Parathyroid adenoma (tissue), 2 donors: ENCODE measurements at regions not wholly inside any gene's neighbourhood (a gene's known extent, or its start where the extent isn't known, plus 50 kb on each side); places are given as distances from the start of the nearest gene placed in this dataset.

Source experiments
- H2AFZ ChIP-seq: fragments of 300-600 bp; sonication (generic); one replicate; pipeline ENCODE4 v1.7.0; 2017; ENCODE audit warnings: antibody characterized with exemption, mild to moderate bottlenecking
- H3K27ac ChIP-seq: fragments of 300-600 bp; sonication (generic); one replicate; pipeline ENCODE4 v1.7.0; 2017
- H3K27me3 ChIP-seq: fragments of 300-600 bp; sonication (generic); one replicate; pipeline ENCODE4 v1.7.0; 2017; ENCODE audit warnings: low read length; ENCODE audit not compliant: control insufficient read depth, insufficient read depth
- H3K36me3 ChIP-seq: fragments of 300-600 bp; sonication (generic); one replicate; pipeline ENCODE4 v1.7.0; 2017; ENCODE audit warnings: low read length; ENCODE audit not compliant: control insufficient read depth, insufficient read depth
- H3K4me1 ChIP-seq: fragments of 300-600 bp; sonication (generic); one replicate; pipeline ENCODE4 v1.7.0; 2017; ENCODE audit warnings: control low read depth
- H3K4me2 ChIP-seq: fragments of 300-600 bp; sonication (generic); one replicate; pipeline ENCODE4 v1.7.0; 2017; ENCODE audit warnings: low read length
- H3K4me3 ChIP-seq: fragments of 300-600 bp; sonication (generic); one replicate; pipeline ENCODE4 v1.7.0; 2017; ENCODE audit warnings: low read depth, low read length
- H3K79me2 ChIP-seq: fragments of 300-600 bp; sonication (generic); one replicate; pipeline ENCODE4 v1.7.0; 2017; ENCODE audit warnings: control low read depth
- H3K9ac ChIP-seq: fragments of 300-600 bp; sonication (generic); one replicate; pipeline ENCODE4 v1.7.0; 2017; ENCODE audit warnings: mild to moderate bottlenecking
- H3K9me3 ChIP-seq: fragments of 300-600 bp; sonication (generic); one replicate; pipeline ENCODE4 v1.7.0; 2017; ENCODE audit warnings: low read length; ENCODE audit not compliant: control insufficient read depth
- TF ChIP-seq, protein P1 (sequence below): fragments of 300-600 bp; sonication (generic); IDR thresholded peaks from one replicate; pipeline ENCODE4 v1.7.0; 2017; ENCODE audit warnings: antibody characterized with exemption, mild to moderate bottlenecking
- donor health status: primary hyperparathyroidism.

DNA sequence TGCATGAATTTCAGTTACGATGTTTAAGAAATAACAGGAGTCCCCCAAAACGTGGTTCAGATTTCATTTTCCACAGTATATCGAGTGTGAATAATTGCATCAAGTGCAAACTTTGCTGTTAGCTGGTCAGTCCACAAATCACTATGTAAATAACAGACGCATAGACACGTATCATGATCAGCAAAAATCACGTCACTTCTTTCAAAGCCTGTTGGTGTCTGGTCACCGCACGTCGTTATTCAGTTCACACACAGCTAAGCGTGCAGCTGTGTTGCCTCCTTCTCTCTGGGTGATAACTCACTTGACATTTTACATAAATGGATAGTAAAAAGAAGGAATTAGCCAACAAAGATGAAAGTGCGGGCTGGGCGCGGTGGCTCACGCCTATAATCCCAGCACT, 126.8 kb upstream of the MED13L start:
- Histone ChIP-seq H3K36me3 (no peaks in the 10 kb centered on the region), H3K27ac (no peak overlapping the region)

DNA sequence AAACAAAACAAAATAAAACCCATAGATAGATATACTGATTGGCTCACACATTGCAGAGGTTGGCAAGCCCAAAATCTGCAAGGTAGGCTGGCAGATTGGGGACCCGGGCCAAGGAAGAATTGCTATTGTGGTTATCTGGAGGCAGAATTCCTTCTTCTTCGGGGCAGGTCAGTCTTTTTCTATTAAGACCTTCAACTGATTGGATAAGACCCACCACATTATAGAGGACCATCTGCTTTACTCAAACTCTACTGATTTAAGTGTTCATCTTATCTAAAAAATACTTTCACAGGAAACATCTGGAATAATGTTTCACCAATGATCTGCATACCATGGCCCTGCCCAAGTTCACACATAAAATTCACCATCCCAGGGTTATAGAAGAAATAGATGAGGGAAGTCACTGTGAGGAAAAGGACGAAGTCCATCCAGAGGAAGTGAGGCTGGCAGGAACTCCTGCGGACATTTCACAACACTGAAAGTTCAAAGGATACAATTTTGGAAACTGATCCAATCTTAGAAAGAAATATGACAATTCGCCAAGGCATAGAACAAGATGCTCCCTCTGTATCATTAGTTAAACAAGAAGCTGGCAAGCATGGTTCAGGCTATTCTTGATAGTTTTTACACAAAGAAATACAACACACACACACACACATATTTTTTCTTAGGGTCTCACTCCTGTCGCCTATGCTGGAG, 127.6 kb upstream of the MED13L start:
- Histone ChIP-seq H3K9me3 (no peaks in the 10 kb centered on the region), H3K79me2 (no peaks in the 10 kb centered on the region), H2AFZ (no peak overlapping the region), H3K4me1 (no peaks in the 10 kb centered on the region), H3K9ac (no peak overlapping the region), H3K4me3 (no peak overlapping the region), H3K27me3 (no peaks in the 10 kb centered on the region), H3K4me2 (no peak overlapping the region), H3K36me3 (no peaks in the 10 kb centered on the region), H3K27ac (no peak overlapping the region)
- TF ChIP-seq, protein P1, sequence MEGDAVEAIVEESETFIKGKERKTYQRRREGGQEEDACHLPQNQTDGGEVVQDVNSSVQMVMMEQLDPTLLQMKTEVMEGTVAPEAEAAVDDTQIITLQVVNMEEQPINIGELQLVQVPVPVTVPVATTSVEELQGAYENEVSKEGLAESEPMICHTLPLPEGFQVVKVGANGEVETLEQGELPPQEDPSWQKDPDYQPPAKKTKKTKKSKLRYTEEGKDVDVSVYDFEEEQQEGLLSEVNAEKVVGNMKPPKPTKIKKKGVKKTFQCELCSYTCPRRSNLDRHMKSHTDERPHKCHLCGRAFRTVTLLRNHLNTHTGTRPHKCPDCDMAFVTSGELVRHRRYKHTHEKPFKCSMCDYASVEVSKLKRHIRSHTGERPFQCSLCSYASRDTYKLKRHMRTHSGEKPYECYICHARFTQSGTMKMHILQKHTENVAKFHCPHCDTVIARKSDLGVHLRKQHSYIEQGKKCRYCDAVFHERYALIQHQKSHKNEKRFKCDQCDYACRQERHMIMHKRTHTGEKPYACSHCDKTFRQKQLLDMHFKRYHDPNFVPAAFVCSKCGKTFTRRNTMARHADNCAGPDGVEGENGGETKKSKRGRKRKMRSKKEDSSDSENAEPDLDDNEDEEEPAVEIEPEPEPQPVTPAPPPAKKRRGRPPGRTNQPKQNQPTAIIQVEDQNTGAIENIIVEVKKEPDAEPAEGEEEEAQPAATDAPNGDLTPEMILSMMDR = no peak

More for the DNA sequence above, 126.8 kb upstream of the MED13L start:
- TF ChIP-seq, protein P1 = no peak
- H3K9me3 ChIP-seq = no peaks in the 10 kb centered on the region
- no peak overlapping the region for H3K9ac ChIP-seq
- no peaks in the 10 kb centered on the region for H3K27me3 ChIP-seq
- no peak overlapping the region for H3K4me3 ChIP-seq
- no peaks in the 10 kb centered on the region for H3K4me1 ChIP-seq
- no peaks in the 10 kb centered on the region for H3K79me2 ChIP-seq
- no peak overlapping the region for H2AFZ ChIP-seq
- no peak overlapping the region for H3K4me2 ChIP-seq

- no peak overlapping the region for H2AFZ ChIP-seq
These were observed 129.0 kb upstream of the MED13L start for GRCh38 chr12:116406529-116406928.

GRCh38 chr12:116408489-116409250, 131.2 kb upstream of the MED13L start:
- no peaks in the 10 kb centered on the region for H3K4me1 ChIP-seq
- no peak overlapping the region for H3K4me3 ChIP-seq
- H2AFZ ChIP-seq = no peak overlapping the region
- no peak overlapping the region for H3K4me2 ChIP-seq
- H3K9ac ChIP-seq = no peak overlapping the region
- H3K36me3 ChIP-seq = no peaks in the 10 kb centered on the region
- H3K79me2 ChIP-seq = no peaks in the 10 kb centered on the region
- H3K9me3 ChIP-seq = no peaks in the 10 kb centered on the region
- no peaks in the 10 kb centered on the region for H3K27me3 ChIP-seq
- no peak overlapping the region for H3K27ac ChIP-seq
- TF ChIP-seq, protein P1 = no peak

More at GRCh38 chr12:116406529-116406928, 129.0 kb upstream of the MED13L start:
- H3K4me1 ChIP-seq = no peaks in the 10 kb centered on the region
- no peak overlapping the region for H3K9ac ChIP-seq
- no peaks in the 10 kb centered on the region for H3K36me3 ChIP-seq
- no peak overlapping the region for H3K4me2 ChIP-seq
- H3K27ac ChIP-seq = no peak overlapping the region
- H3K79me2 ChIP-seq = no peaks in the 10 kb centered on the region
- no peaks in the 10 kb centered on the region for H3K9me3 ChIP-seq
- TF ChIP-seq, protein P1 = no peak
- no peaks in the 10 kb centered on the region for H3K27me3 ChIP-seq
- no peak overlapping the region for H3K4me3 ChIP-seq
